Natural killer cell treated with Interleukin-12 subunit alpha and Interleukin-12 subunit beta and Interleukin-15 and Interleukin-18, amount 100 ng/mL, for 72 hours (primary cell): ENCODE measurements at regions not wholly inside any gene's neighbourhood (a gene's known extent, or its start where the extent isn't known, plus 50 kb on each side); places are given as distances from the start of the nearest gene placed in this dataset.

Experiments
- ATAC-seq, 2 donors: fragments of 150-1000 bp; cut with Tn5 transposase in 1 of 2; sonication (Bioruptor Pico), chemical (Tn5 transposase) in 1 of 2; 2 replicates each; pipeline ENCODE4 v1.10.0; 2021
- DNase-seq: peaks from one replicate; pipeline ENCODE4 v3.0.0; 2022; ENCODE audit warnings: low spot score
- H3K27ac Mint-ChIP-seq, 2 donors: 1 replicate in 1 of 2; 2 replicates in 1 of 2; pipeline ENCODE4 v1.8.0; 2022; ENCODE audit warnings: mixed read lengths in 2 of 2, mild to moderate bottlenecking in 1 of 2, moderate library complexity in 1 of 2
- H3K27me3 Mint-ChIP-seq, 2 donors: 1 replicate in 1 of 2; 2 replicates in 1 of 2; pipeline ENCODE4 v1.8.0; 2022; ENCODE audit warnings: mixed read lengths in 2 of 2
- H3K36me3 Mint-ChIP-seq: one replicate; pipeline ENCODE4 v1.8.0; 2022; ENCODE audit warnings: mixed read lengths
- H3K4me1 Mint-ChIP-seq, 2 donors: 1 replicate in 1 of 2; 2 replicates in 1 of 2; pipeline ENCODE4 v1.8.0; 2022; ENCODE audit warnings: low read depth in 2 of 2, mixed read lengths in 2 of 2, mild to moderate bottlenecking in 1 of 2
- H3K4me3 Mint-ChIP-seq: one replicate; pipeline ENCODE4 v1.8.0; 2022; ENCODE audit warnings: mixed read lengths
- H3K9me3 Mint-ChIP-seq: 2 replicates; pipeline ENCODE4 v1.8.0; 2022; ENCODE audit warnings: mixed read lengths

DNA sequence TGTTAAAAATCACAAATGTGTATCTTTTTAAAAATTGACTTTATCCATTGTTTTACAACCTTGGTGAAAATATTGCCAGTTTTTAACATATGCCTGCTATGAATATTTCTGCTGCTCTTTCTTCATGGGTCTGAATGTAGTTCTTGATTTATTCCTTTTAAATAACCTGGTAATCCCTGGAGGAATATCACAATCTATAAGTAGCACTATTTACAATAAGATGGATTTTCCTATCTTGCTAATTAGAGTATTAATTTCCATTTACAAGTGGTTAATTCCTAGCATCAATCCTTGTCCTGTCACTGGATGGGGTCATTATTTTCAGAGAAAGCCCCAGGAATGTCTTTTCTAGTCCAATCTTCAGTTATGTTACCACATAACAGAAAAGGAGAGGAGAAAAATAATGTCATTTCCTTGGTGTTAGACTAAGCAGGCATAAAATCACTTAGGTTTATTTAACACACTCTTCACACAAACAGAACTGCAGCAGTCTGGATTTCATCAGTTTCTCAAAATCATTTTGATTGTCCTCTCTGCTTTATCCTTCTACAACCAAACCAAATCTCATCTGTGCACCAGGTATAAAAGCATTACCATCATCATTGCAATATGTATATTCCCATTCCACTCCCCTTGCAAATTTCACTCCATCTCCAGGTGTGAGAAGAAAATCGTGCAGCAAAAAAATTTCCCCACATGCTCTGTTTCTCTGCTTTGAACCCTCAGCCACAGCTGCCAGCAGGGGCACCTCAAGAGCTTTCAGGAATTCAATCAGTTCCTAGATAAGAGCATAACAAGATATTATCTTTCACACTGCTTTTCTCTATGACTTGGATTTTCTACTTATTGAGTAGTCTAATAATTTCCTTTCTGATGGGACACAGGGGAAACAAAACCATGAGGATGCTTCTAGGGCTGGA, 204.1 kb downstream of the SEC61B start:
- Mint-ChIP-seq H3K36me3 (no peaks in the 10 kb centered on the region), H3K9me3 (no peaks in the 10 kb centered on the region), H3K27me3 (peaks cover 8 to 14% of the 10 kb centered on the region in 2 donors), H3K27ac (no peak overlapping the region), H3K4me3 (no peak overlapping the region), H3K4me1 (peaks cover 0 to 8% of the 10 kb centered on the region in 2 donors)
- ATAC-seq (no peak), DNase-seq (no peak)

DNA sequence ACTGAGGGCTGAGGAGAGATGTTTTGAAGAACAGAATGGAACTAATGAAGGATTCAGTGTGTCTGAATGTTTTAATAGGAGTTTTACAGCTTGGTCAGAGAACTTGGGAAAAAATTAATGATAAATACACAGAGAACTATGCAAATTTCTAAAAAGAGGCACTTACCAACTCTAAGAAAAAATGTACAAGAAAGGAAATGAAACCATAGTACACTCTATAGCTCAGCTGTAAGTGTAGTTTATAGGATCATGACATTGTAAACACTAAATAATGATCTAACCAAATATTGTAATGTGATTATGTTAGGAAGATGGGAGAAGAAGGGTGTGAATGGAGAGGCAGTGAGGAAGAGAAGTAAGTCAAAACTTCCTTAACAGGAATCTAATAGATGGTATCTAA, 205.2 kb downstream of the SEC61B start:
- Mint-ChIP-seq H3K27ac (no peak overlapping the region), H3K9me3 (no peaks in the 10 kb centered on the region), H3K4me3 (no peak overlapping the region), H3K36me3 (no peaks in the 10 kb centered on the region), H3K27me3 (peaks cover 8 to 14% of the 10 kb centered on the region in 2 donors), H3K4me1 (peaks cover 0 to 8% of the 10 kb centered on the region in 2 donors)
- ATAC-seq (no peak), DNase-seq (no peak)

DNA sequence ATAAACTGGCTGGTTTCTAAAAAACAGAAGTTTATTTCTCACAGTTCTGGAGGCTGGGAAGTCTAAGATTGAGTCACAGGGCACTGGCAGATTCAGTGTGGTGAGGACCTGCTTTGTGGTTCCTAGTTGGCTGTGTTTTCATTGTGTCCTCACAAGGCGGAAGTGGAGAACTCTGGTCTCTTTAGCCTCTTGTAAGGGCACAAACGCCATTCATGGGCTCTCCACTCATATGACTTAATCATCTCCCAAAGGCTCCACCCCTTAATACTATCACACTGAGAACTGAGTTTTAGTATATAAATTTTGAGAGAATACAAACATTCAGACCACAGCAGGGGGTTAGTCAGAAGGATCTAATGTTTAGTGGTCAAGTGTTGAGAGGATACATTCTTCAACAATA, 208.2 kb downstream of the SEC61B start:
- Mint-ChIP-seq H3K36me3 (peaks cover 12% of the 10 kb centered on the region), H3K4me3 (no peak overlapping the region), H3K27me3 (peaks cover 6 to 14% of the 10 kb centered on the region in 2 donors), H3K27ac (peak overlapping the region in 1 of 2 donors; percentile 42), H3K4me1 (peaks cover 25 to 29% of the 10 kb centered on the region in 2 donors), H3K9me3 (peaks cover 6% of the 10 kb centered on the region)
- peak in 1 of 2 donors; percentile 39 for ATAC-seq
- DNase-seq, result no peak

DNA sequence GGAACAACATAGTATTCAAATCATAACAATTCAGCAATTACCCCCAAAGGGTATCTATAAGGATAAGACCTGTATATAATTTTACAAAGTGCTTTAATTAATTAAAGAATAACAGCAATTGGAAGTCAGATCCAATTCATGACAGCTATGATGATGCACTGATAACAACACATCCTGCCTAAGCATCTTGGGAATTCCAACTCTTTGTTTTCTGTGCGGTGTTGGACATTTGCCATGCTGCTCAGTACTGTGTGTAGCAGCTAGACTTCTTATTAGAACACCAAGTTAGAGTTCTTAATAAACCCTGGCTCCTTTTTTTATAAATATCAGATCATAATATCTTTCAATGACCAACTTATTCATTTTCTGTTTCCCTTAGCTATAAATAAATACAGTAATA, 209.0 kb downstream of the SEC61B start:
- Mint-ChIP-seq H3K36me3 (peaks cover 12% of the 10 kb centered on the region), H3K27ac (peak overlapping the region in 1 of 2 donors; percentile 42), H3K9me3 (peaks cover 6% of the 10 kb centered on the region), H3K4me3 (no peak overlapping the region), H3K27me3 (peaks cover 6 to 11% of the 10 kb centered on the region in 2 donors), H3K4me1 (peaks cover 25 to 29% of the 10 kb centered on the region in 2 donors)
- ATAC-seq, result no peak
- DNase-seq, result no peak

DNA sequence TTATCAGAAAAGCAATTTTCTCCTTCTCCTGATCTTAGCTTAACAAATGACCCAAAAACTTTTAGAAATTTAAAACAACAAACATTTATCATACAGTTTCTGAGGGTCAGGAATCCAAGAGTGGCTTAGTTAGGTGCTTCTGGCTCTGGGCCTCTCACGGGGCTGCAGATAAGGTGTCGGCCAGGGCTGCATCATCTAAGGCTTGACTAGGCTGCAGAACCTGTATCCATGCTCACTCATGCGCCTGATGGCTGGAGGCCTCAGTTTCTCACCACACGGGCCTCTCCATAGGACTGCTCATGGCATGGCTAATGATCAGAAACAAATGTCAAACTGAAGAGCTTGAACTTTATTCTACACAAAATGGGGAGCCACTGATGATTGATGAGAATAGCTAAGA, 210.0 kb downstream of the SEC61B start:
- Mint-ChIP-seq H3K9me3 (peaks cover 6% of the 10 kb centered on the region), H3K27ac (peak overlapping the region; percentile 42 to 46), H3K4me3 (no peak overlapping the region), H3K27me3 (peaks cover 0 to 3% of the 10 kb centered on the region in 2 donors), H3K4me1 (peaks cover 25 to 29% of the 10 kb centered on the region in 2 donors), H3K36me3 (peaks cover 12% of the 10 kb centered on the region)
- no peak for DNase-seq
- ATAC-seq, result no peak

DNA sequence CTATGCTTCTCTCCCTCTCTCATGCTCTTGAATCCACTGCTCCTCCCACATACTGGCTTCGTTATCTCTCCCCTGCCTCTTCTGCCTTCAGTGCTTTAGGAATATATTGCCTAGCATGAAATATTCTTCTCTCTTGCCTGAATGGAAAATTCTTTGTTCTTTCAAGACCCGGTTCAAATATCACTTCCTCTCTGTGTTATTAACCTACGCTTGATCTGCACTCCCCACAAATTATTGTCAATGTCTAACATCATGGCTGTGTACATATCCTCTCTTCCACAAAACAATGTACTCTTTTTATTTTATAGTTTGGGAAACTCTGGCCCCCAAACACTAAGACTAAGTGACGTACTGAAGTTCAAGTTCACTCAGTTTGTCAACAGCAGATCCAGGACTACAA, 211.0 kb downstream of the SEC61B start:
- peak overlapping the region; percentile 42 for H3K4me3 Mint-ChIP-seq
- DNase-seq (no peak), ATAC-seq (no peak)
- peaks cover 25 to 29% of the 10 kb centered on the region in 2 donors for H3K4me1 Mint-ChIP-seq
- H3K27me3 Mint-ChIP-seq, result no peaks in the 10 kb centered on the region
- H3K9me3 Mint-ChIP-seq, result peaks cover 6% of the 10 kb centered on the region
- peak overlapping the region; percentile 90 to 97 for H3K27ac Mint-ChIP-seq
- peaks cover 12% of the 10 kb centered on the region for H3K36me3 Mint-ChIP-seq

DNA sequence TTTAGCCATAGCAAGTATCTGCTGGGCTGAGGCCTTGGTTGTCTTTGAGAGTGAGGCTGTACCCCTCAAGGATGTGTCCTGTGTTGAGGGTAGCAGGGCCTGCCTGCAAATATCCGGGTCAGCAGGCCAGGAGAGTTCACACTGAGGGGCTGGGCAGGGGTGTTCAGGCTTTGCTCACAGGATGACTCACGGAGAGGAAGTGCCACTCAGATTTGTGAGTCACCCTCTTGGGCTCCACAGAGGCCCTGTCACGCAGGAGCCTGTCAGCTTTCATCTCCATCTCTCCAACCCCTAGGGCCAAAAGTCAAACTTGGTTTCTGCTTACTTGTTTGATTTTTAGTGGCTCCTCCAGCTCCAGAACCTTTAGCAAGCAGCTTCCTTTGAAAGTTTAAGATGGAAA, 211.5 kb downstream of the SEC61B start:
- peaks cover 25 to 30% of the 10 kb centered on the region in 2 donors for H3K4me1 Mint-ChIP-seq
- H3K36me3 Mint-ChIP-seq, result peaks cover 12% of the 10 kb centered on the region
- ATAC-seq, result peak; percentile 100
- DNase-seq, result peak; percentile 93
- no peaks in the 10 kb centered on the region for H3K27me3 Mint-ChIP-seq
- H3K9me3 Mint-ChIP-seq, result peaks cover 6% of the 10 kb centered on the region
- peak overlapping the region; percentile 42 for H3K4me3 Mint-ChIP-seq
- peak overlapping the region; percentile 90 to 97 for H3K27ac Mint-ChIP-seq

DNA sequence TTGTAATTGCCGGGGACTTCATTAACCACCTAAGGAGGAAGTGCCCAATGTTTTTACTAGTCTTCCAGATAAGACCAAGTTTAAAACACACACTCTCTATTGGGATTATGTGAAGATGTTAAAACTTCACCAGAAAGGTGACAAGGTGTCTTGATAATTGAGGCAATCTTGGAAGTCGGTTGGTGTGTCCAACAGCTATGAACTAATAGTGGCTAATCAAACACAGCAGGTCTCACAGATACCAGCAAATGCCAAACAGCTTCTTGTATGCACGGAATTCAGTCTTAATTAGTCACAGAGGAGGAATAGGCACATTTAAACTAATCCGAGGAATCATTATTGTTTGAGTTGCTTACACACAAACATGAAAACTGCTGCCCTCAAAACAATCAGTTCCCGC, 214.5 kb downstream of the SEC61B start:
- H3K27ac Mint-ChIP-seq, result no peak overlapping the region
- peaks cover 12% of the 10 kb centered on the region for H3K36me3 Mint-ChIP-seq
- H3K9me3 Mint-ChIP-seq, result peaks cover 6% of the 10 kb centered on the region
- peaks cover 25 to 27% of the 10 kb centered on the region in 2 donors for H3K4me1 Mint-ChIP-seq
- DNase-seq (no peak), ATAC-seq (no peak)
- no peak overlapping the region for H3K4me3 Mint-ChIP-seq
- H3K27me3 Mint-ChIP-seq, result no peaks in the 10 kb centered on the region

DNA sequence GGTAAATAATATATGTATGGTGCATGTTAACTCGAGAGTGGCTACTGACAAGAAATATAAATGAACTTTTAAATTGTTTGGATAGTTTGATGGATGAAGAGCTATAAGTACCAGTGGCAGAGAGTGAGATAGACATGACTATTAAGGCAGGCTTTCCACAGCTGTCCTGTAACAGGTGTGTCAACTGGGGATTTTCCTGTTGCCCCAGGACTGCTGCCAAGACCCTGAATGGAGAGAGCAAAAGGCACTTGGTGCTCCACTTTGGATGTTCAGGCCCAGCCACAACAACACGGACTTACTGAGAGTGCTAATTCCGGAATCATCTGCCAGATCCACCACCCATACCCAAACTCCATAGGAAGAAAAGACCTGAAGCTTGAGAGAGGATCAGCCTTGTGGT, 215.1 kb downstream of the SEC61B start:
- H3K9me3 Mint-ChIP-seq, result peaks cover 6% of the 10 kb centered on the region
- no peak overlapping the region for H3K4me3 Mint-ChIP-seq
- H3K36me3 Mint-ChIP-seq, result peaks cover 12% of the 10 kb centered on the region
- H3K4me1 Mint-ChIP-seq, result peaks cover 25 to 27% of the 10 kb centered on the region in 2 donors
- H3K27ac Mint-ChIP-seq, result no peak overlapping the region
- H3K27me3 Mint-ChIP-seq, result peaks cover 3% of the 10 kb centered on the region in 2 donors
- ATAC-seq (no peak), DNase-seq (no peak)

DNA sequence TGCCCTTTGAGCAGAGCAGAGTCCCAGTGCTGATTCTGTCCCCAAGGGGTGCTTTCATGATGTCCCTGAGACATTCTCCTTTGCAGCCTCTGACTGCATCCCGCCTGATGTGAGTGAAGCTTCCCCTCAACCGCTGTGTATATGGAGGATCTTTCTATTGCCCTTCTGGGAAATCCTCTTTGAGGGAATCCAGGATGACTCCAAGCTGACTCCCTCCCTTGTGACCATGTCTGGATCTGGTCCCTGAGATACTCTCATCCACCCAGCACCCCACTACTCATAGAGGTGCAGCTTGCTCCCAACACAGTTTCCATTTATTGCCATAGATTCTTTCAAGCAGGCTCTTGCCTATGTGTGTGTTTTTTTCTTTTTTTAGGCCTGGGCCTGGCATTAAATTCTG, 216.5 kb downstream of the SEC61B start:
- Mint-ChIP-seq H3K9me3 (peaks cover 3% of the 10 kb centered on the region), H3K36me3 (peaks cover 6% of the 10 kb centered on the region), H3K4me1 (peaks cover 16 to 18% of the 10 kb centered on the region in 2 donors), H3K27me3 (peaks cover 4 to 9% of the 10 kb centered on the region in 2 donors), H3K27ac (peak overlapping the region in 1 of 2 donors; percentile 16), H3K4me3 (no peak overlapping the region)
- DNase-seq (no peak), ATAC-seq (no peak)

DNA sequence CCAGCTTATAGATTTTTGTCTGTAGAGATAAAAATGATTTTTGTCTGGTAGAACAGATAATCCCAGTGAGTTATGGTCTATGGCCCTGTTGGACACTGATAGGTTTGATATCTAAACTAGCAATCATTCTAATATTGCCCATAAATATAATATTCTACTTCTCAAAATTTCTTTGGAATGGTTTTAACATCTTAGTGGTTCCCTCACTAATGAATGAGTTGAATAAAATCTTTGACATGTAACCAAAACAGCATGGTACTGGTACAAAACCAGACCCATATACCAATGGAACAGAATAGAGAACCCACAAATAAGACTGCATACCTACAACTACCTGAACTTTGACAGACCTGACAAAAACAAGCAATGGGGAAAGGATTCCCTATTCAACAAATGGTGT, 219.7 kb downstream of the SEC61B start:
- H3K27me3 Mint-ChIP-seq, result peaks cover 18 to 20% of the 10 kb centered on the region in 2 donors
- no peak for ATAC-seq
- no peaks in the 10 kb centered on the region for H3K36me3 Mint-ChIP-seq
- DNase-seq, result no peak
- no peak overlapping the region for H3K27ac Mint-ChIP-seq
- H3K9me3 Mint-ChIP-seq, result no peaks in the 10 kb centered on the region
- peaks cover 0 to 5% of the 10 kb centered on the region in 2 donors for H3K4me1 Mint-ChIP-seq
- no peak overlapping the region for H3K4me3 Mint-ChIP-seq

DNA sequence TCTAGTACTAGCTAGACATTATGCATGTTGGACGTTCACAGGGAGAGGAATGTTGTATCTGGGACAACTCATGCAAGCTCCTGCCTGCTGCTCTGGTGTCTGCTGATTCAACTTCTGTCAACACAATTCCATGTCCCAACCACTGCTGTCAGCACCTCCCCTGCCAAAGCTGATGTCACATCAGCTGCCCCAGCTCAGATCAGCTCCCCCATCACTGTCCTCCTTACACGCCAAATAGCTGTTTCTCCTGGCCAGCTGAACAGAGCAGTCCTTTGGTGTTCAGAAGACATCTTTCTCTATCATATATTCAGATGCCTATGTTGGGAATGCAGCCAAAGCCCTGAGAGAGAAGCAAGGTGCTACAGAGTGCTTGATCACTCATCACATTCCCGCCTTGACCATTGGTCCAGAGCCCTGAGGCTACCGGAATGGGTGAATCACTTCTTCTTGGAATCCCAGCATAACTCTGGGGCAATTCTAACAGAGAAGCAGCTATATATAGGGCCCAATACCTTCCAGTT, 223.3 kb downstream of the SEC61B start:
- DNase-seq (no peak), ATAC-seq (no peak)
- Mint-ChIP-seq H3K27ac (no peak overlapping the region), H3K4me1 (no peaks in the 10 kb centered on the region), H3K4me3 (no peak overlapping the region), H3K27me3 (peaks cover 29 to 45% of the 10 kb centered on the region in 2 donors), H3K36me3 (no peaks in the 10 kb centered on the region), H3K9me3 (no peaks in the 10 kb centered on the region)

DNA sequence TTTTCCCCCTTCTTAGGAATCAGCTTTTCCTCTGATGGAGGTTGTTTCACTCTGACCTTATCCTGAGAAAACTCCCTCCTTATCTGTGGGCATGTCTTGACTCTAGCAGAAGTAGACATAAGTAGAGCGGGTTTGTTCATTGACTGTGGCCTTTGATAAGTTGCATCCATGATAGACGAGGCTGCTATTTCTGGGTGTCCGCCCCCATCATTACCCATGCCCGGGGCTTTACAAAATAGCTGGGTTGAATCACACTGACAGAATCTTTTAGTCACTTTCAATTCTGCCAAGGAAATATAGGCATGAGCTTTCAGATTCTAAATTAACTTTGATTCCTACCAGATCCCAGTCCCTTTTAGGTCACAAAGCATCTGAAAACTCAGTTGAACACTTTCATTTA, 223.8 kb downstream of the SEC61B start:
- no peak overlapping the region for H3K27ac Mint-ChIP-seq
- H3K4me3 Mint-ChIP-seq, result no peak overlapping the region
- H3K9me3 Mint-ChIP-seq, result no peaks in the 10 kb centered on the region
- no peaks in the 10 kb centered on the region for H3K4me1 Mint-ChIP-seq
- H3K27me3 Mint-ChIP-seq, result peaks cover 29 to 47% of the 10 kb centered on the region in 2 donors
- H3K36me3 Mint-ChIP-seq, result no peaks in the 10 kb centered on the region
- ATAC-seq (no peak), DNase-seq (no peak)

DNA sequence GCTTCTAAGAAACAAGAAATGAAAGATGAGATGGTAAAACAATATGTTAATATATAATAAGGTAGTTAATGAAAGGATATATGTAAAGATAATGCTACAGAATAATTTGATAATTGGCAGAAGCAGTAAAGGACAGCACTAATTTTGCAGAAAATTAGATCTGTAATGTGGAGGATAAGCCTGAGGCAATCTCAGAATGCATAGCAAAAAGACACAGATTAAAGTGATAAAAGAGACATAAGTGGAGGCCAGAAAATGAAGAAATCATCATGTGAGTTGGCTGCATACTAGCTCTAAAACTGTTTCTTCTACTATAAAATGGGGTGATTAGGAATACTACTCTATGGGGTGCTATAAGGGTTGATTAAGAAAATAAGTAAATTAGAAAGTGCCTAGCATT, 225.9 kb downstream of the SEC61B start:
- ATAC-seq (no peak), DNase-seq (no peak)
- Mint-ChIP-seq H3K27me3 (peaks cover 28 to 40% of the 10 kb centered on the region in 2 donors), H3K4me1 (no peaks in the 10 kb centered on the region), H3K27ac (no peak overlapping the region), H3K36me3 (no peaks in the 10 kb centered on the region), H3K4me3 (no peak overlapping the region), H3K9me3 (no peaks in the 10 kb centered on the region)
